ENCODE measurements at regions not wholly inside any gene's neighbourhood (a gene's known extent, or its start where the extent isn't known, plus 50 kb on each side); places are given as distances from the start of the nearest gene placed in this dataset.
"Not testable (repeated sequence)": the region's sequence is repeated elsewhere in the genome, so short reads cannot be mapped to it uniquely, and the experiment has no call there.

DNA sequence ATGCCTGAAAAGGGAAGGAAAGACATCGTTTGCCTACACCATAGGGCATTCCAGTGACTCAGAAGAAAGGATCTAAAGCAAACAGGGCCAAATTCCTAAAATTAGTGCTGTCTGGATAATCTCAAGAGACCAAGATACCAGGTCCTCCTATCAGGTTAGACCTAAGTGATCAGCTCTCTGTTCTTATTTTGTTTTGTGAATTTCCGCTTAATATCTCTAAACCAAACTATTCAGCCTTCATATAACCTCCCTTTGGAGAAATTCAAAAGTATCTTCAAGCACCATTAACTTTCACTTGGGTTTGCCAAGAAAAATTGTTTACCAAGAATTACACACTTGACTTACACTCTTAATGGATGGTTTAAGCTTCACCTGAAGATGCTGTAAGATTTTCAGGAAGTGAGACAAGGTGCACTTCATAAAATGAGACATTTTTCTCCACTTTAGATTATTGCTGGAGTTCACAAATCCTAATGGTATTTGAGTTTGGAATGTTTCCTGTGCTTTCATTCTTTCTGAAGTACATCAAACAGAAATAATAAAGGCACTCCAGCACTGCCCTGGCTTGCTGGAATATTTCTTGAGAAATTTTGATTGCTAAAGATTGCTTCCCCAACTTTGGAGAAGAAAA lies 376.1 kb downstream of the LMO7 start:
- ATAC-seq (no peak), DNase-seq (ENCODE audit: missing footprints) (no peak)
- intact Hi-C loops (cut with DNase I) = no loop called here

DNA sequence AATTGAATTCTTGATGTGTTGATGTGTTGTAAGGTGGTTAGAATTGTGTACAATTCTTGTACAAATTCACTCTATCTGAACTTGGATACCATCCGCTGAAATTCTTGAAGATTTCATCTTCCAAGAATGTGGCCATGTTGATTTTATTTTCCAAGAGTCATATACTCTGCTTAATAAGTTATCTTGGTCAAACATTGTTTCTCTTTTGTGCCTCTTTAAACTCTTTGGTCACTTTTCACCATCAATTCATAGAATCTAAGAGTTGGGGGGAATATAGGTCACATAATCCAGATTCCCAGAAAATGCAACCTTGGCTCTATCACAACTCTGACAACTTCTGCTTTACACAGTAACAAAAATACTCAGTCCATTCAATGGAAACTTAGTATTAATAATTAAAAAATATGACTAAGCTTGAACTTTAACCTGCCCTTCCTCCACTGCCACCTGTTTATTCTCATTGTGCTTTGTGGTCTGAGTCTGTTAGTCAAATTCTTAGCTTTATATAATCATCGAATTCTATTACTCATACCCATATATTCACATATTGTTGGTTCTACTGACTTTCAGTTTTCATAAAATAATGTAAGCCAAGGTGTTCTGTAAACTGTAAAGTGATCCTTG lies 373.2 kb downstream of the LMO7 start:
- intact Hi-C loops (cut with DNase I) = loop anchor here (5.0 kb wide), 1 partner anchor 107 kb away; no protein-coding TSS in a partner anchor
- DNase-seq (ENCODE audit: missing footprints) = no peak
- ATAC-seq = no peak

DNA sequence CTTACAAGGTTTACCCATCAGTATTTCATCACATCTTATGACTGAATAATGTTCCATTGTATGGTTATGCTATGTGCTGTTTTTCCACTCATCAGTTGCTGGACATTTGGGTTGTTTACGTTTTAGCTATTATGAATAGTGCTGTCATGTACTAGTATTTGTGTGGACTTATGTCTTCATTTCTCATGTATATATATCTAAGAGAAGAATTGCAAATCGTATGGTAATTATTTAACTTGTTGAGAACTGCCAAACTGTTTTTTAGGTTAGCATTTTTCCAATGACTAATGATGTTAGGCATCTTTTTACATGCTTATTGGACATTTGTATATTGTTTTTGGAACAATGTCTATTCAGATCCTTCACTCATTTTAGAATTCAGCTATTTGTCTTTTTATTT lies 368.3 kb downstream of the LMO7 start:
- DNase-seq (ENCODE audit: missing footprints) (no peak), ATAC-seq (no peak)
- intact Hi-C loops (cut with DNase I) = no loop called here

DNA sequence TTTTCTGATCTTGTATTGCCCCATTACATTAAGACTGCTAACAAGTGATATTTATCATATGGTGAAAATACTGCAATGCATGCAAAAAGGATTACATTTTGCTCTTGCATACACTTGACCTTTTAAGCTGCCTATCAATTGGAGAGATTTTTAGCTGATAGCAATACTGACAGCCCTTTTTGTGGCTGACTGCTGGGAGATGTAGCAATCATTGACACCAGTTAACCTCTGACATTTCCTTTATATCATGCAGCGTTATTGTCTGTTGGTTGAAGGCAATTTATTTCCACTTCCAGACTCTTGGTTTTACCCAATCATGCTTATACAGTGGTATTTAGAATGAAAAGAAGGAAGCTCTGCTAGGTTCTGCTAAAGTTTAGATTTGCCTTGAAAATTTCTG lies 364.0 kb downstream of the LMO7 start:
- no peak for DNase-seq (ENCODE audit: missing footprints)
- ATAC-seq = peak; percentile 31
- intact Hi-C loops (cut with DNase I) = no loop called here

DNA sequence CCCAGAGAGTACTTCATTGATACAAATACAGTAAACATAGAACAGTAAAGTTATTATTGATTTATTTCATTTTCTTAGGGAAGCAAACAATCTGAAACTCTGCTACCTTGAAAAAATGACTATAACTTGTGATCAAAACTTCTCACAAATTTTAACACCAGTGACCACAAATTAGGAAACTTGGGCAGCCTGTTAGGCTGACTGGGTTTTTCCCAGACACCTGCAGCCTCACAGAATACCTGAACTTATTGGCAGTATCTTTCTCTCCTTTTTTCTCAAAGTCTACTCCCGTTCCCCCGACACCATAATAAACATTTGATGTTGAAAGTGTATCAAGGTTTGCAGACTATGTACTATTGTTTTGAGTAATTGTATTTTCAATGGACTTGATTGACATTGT lies 360.5 kb downstream of the LMO7 start:
- DNase-seq (ENCODE audit: missing footprints) = no peak
- no peak for ATAC-seq
- intact Hi-C loops (cut with DNase I) = no loop called here

DNA sequence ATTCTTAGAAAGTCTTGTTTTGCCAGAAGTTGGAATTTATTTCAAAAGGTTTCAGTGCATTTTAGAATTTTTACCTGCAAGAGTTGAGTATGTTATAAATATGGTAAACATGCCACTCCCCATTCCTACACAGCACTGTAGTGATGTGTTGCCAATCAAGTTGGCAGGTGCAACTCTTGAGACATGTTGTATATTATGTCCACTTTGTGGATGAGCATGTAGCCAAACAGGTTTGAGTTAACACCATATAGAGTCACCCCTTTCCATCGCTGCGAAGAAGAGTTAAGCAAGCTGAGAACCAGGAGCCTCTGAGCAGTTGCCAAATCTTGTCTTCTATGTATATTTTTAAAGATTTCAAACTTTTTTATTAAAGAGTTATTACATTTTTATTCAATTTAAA lies 359.8 kb downstream of the LMO7 start:
- DNase-seq (ENCODE audit: missing footprints) = no peak
- ATAC-seq = no peak
- intact Hi-C loops (cut with DNase I) = no loop called here

DNA sequence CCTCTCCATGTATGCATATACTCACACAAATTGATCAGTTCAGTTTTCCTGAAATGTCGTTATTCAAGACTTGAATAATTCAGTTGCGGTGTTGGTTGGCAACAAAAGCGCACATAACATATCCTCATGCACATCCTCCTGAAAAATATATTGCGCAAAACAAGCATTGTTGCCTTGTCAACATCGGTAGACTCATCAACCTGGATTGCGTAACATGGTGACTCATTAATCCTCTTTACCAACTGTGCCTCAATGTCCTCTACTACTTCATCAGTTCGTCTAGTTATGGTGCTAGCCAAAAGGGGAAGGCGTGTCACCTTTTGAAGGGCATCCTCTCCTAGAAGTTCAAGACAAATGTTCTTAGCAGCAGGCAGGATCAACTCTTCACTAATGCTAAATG lies 357.7 kb downstream of the LMO7 start:
- ATAC-seq (no peak), DNase-seq (ENCODE audit: missing footprints) (no peak)
- intact Hi-C loops (cut with DNase I) = loop anchor here (5.0 kb wide), 1 partner anchor 72 kb away; no protein-coding TSS in a partner anchor

DNA sequence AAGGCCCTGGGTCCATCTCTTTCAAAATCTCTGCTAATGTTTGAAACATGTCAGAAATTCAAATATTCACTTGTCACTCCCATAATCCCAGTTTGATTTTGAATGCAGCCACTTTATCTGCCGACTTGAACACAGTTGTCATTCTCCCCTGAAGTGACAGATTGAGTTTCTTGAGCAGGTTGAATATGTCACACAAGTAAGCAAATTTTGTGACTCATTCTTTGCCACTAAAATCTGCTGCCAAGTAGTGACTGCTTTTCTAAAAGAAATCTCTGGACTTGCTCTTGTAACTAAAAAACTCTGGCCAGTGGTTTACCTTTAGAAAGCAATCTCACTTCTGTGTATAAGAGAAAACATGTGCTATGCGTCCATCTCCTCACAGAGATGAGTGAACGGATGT lies 357.1 kb downstream of the LMO7 start:
- ATAC-seq (no peak), DNase-seq (ENCODE audit: missing footprints) (no peak)
- intact Hi-C loops (cut with DNase I) = loop anchor here (5.0 kb wide), 1 partner anchor 71 kb away; no protein-coding TSS in a partner anchor

DNA sequence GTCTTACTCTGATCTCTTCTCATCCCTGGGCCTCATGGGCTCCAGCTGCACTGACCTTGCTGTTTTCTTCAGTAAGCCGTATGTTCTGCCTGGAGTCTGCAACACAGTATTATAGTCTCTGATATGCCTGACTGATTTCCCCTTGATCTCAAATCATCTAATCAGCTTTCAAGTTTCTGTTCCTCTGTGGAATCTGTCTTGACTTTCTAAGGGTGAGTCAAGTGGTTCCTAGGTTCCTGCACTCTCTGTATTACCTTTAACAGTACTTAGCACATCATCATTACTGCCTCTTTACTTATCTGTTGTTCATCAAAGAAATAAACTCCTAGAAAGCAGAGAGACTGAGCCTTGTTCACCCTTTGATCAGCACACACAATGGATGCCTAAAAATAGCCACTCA lies 350.7 kb downstream of the LMO7 start:
- intact Hi-C loops (cut with DNase I) = no loop called here
- no peak for ATAC-seq
- no peak for DNase-seq (ENCODE audit: missing footprints)

DNA sequence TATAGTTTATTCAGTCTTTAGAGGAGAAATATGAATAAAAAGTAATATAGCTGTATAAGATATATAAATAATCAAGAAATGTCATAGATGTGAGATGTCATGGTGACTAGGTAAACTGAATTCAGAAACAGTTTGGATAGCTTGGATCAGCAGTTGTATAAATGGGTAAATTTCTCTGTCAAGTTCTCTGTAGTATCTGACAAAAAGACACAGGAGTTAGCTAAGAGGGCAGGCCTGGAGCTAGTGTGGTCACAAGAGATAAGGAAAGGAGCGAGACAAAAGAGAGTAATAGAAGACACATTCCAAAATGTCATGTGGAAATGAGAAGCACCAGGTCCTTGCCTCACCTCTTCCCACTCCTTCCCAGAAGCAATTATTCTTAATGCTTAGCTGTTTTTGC lies 349.0 kb downstream of the LMO7 start:
- DNase-seq (ENCODE audit: missing footprints) (no peak), ATAC-seq (no peak)
- intact Hi-C loops (cut with DNase I) = no loop called here

DNA sequence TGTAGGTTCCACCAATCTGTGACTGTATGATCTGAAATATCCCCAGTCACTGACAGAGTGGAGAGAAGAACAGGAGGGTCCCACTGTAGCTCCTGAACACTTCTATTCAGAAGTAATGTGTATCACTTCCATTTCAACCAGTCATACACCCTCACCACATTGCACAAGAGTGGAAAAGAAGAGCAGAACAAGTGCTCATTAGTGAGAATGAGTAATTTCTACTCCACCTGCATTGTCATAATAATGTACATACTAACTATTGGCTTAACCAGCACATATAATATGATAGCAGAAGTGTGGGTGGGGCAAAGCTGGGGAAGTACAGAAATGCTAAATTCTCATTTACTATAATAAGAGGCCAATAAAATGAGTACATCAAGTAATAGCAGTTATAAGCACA lies 342.7 kb downstream of the LMO7 start:
- DNase-seq (ENCODE audit: missing footprints) (no peak), ATAC-seq (no peak)
- intact Hi-C loops (cut with DNase I) = no loop called here

DNA sequence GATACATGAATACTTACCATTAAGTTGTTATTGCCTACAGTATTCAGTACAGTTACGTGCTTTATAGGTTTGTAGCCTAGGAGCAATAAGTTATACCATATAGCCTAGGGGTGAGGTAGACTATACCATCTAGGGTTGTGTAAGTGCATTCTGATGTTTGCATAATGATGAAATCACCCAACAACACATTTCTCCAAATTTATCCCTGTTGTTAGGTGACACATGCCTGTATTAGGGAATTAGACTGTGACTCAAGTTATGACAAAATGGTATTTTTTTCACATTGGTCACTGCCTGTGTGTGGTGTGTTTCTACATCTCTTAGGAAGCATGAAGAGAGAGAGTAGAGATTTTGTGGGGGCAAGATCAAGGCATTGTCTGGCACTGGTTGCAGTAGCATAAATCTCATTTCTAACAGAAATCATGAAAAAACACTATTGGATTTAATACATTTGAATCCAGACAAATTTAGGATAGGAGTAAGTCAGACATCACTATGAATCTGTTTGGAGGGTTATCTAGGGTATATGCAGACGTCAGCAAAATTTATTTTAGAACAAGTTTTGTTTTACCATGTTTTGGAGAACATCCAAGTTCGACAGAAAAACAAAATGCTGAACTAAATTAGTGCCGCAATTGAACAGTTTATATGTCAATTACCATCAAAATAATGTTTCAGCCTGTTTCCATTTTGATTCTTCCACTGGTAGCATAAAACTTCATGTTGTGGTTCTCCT lies 332.1 kb downstream of the LMO7 start:
- no peak for ATAC-seq
- intact Hi-C loops (cut with DNase I) = no loop called here

DNA sequence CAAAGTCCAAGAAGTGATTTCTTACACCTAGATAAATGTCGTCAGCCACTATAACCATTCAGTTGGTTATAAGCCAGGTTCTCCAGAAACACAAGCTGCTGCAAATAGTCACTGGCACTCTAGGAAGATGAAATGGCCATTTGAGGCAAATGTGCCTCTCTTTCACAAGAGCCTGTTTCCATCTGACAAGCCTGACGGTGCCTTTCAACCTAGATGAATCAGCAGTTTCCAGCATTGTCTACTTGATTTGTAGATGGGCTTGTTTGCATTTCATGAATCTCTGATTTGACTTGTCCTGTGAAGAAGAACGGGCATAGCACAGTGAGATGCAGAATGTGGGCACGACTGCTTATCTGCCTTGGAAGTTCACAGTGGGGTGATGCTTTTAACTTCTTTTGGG lies 327.2 kb downstream of the LMO7 start:
- DNase-seq (ENCODE audit: missing footprints) (no peak), ATAC-seq (no peak)
- intact Hi-C loops (cut with DNase I) = no loop called here

More for the DNA sequence above, 332.1 kb downstream of the LMO7 start:
- DNase-seq (ENCODE audit: missing footprints) = no peak

DNA sequence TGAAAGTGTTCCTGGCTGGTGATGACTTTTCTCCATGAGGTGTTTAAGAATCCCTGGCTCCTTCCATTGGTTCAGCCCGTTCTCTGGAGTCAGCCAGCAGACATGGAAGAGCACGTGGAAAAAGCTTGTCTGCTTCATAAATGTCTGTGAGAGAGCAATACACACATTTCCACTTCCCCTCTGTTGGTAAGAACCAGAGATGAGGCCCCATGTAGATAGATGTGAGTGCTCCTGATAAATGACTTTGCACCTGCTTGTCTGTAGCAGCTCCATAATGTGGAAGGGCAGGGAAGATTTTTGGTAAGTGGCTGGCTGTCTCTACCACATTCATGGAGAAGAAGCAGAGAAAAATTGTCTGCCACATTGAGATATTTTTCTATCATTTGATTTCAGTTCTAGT lies 325.8 kb downstream of the LMO7 start:
- intact Hi-C loops (cut with DNase I) = no loop called here
- DNase-seq (ENCODE audit: missing footprints) (no peak), ATAC-seq (no peak)

DNA sequence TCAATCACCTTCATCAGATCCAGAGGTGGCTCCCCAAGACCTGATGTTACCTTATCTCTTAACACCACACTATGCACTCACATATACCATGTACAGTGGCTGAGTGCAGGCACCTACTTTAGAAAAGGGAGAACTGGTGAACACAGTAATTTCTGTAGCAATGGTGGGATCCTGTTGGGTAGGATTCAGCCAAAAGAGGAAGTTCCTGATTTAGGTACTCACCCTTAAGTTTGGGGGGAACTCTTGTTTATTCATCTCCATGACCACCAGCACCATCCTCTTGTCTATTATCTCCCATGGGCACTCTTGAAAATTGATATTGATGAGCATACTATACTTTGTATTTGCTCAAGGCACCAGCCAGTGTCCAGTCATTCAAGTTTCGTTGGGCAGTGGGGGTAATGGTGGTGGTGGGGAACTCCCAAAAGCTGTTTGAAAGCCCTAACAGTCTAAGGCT lies 324.4 kb downstream of the LMO7 start:
- DNase-seq (ENCODE audit: missing footprints) (no peak), ATAC-seq (no peak)
- intact Hi-C loops (cut with DNase I) = no loop called here

DNA sequence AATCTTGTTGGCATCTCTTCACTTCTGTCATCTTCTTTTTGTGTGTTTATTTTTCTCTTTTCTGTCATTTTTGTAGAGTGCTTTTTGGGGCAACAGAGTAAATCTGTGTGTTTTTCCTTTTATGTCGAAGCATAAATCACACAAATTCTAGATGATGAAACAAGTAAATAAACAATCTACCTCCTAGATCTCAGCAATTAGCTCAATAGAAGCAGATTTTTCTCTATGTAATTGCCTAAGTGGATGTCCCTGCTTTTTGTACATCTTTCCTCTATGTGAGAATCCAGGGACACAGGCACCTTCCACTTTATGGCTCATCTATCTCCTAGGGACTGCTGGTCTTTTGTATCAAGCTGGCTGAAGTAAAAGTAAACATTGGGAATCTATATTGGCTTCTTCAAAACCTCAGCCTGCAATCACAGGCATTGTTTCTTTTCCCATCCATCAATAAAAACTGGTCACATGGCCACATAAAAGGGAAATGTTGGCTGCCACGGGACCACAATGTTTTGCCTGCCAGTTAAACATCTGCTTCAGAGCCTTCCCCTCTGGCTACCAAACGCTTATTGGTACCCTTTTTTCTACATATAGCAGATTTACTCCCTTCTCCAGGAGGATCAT lies 323.8 kb downstream of the LMO7 start:
- ATAC-seq (no peak), DNase-seq (ENCODE audit: missing footprints) (no peak)
- intact Hi-C loops (cut with DNase I) = no loop called here

DNA sequence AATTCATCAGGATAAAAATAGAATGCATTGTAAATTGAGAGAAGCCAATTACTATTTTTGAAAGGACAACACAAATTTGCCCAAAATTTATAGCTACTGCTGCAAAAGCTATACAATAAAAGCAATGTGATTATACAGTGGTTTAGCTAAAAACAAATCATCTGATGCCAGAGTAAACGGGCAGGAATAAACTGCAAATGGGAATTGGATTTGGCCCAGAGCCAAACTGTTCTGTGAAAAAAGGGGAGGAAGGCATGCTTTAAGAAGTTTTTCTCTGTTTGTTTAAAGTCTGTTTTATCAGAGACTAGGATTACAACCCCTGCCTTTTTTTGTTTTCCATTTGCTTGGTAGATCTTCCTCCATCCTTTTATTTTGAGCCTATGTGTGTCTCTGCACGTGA lies 317.5 kb downstream of the LMO7 start:
- intact Hi-C loops (cut with DNase I); DNase-seq (ENCODE audit: missing footprints): not testable (repeated sequence)

DNA sequence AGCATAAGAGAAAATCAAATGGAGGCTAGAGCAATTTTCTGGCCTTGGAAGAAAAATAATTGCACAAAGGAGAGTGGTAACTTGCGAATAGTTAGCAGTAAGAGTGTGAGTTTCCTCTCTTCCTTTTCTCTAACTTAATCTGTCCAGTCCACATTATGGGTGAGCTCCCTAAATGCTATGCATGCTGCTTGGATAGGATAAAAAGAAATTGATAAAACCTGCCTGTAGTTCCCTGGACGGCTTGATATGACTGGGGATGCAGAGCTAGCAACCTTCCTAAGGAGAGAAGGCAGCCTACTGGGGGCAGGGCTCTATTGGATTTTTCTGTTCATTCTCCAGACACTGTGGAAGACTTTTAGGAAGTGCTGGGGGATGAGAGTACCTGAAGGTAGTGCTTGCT lies 311.3 kb downstream of the LMO7 start:
- DNase-seq (ENCODE audit: missing footprints) = no peak
- intact Hi-C loops (cut with DNase I) = no loop called here
- ATAC-seq = no peak

More for the DNA sequence above, 317.5 kb downstream of the LMO7 start:
- not testable (repeated sequence) for ATAC-seq

DNA sequence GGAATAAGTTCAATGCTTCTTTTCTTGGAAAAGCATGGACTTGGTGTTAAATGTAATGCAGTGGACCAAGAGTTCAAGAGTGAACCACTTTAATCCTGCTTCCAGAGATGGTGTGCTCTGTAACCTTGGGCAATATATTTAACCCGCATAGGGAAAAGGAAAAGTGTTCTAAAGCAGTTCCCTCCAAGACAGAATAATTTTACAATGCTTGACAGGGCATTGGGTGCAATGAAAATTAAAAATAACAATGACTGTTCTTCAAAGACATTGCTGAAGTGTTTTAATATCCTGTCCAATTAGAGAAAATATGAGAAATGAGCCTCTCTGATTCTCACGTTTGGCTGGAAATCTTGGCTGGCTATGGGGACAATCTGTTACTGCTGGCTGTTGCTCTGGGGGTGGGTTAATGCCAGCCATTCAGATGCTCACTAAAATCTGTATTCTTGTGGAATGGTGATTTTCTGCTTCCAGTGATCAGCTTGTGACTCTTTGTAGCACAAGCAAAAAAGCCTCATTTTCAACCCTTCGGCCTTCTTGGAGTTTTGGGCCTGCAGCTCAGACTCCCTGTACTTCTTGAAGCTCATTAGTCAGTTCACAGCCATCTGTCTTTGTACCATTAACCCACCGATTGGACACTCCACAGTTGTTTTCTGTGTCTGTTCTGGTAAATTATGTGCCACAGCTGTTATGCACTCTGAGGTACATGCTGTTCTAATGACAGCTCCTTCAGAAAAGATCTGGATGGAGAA lies 310.6 kb downstream of the LMO7 start:
- no peak for DNase-seq (ENCODE audit: missing footprints)
- intact Hi-C loops (cut with DNase I) = no loop called here
- peak; percentile 67 for ATAC-seq

Data from Right ventricle myocardium inferior (tissue), 1 donor.